Endometrial microvascular endothelial cells (primary cell): ENCODE measurements at regions not wholly inside any gene's neighbourhood (a gene's known extent, or its start where the extent isn't known, plus 50 kb on each side); places are given as distances from the start of the nearest gene placed in this dataset.

Experiments
- in situ Hi-C: cut with HindIII; loops from 2 replicates; pipeline ENCODE4 v1.10.0; 2017; ENCODE audit warnings: low sequenced_read_pairs, low pct_unique_long_range_greater_than_20kb; ENCODE audit errors: inconsistent ontology term

- in situ Hi-C loops: no loop called here
These were observed 299.7 kb upstream of the AKR1E2 start for GRCh38 chr10:4526311-4526731.

GRCh38 chr10:4525103-4525502 is 300.9 kb upstream of the AKR1E2 start:
- in situ Hi-C loops: no loop called here

- in situ Hi-C loops: no loop called here
These were observed 303.6 kb upstream of the AKR1E2 start for GRCh38 chr10:4522296-4523000.

GRCh38 chr10:4519658-4520402 is 306.2 kb upstream of the AKR1E2 start:
- in situ Hi-C loops: no loop called here

- in situ Hi-C loops: no loop called here
These were observed 308.3 kb upstream of the AKR1E2 start for GRCh38 chr10:4517746-4518145.

GRCh38 chr10:4515721-4516120 is 310.3 kb upstream of the AKR1E2 start:
- in situ Hi-C loops: no loop called here

GRCh38 chr10:4514445-4515108 is 311.4 kb upstream of the AKR1E2 start:
- in situ Hi-C loops: no loop called here

GRCh38 chr10:4512671-4513240 is 313.3 kb upstream of the AKR1E2 start:
- in situ Hi-C loops: no loop called here

- in situ Hi-C loops: no loop called here
These were observed 313.8 kb upstream of the AKR1E2 start for GRCh38 chr10:4512196-4512595.

GRCh38 chr10:4511509-4511908 is 314.5 kb upstream of the AKR1E2 start:
- in situ Hi-C loops: no loop called here

- in situ Hi-C loops: no loop called here
These were observed 316.6 kb upstream of the AKR1E2 start for GRCh38 chr10:4509405-4509804.

GRCh38 chr10:4506095-4506494 is 319.9 kb upstream of the AKR1E2 start:
- in situ Hi-C loops: no loop called here

- in situ Hi-C loops: no loop called here
These were observed 321.5 kb upstream of the AKR1E2 start for GRCh38 chr10:4504550-4504949.

GRCh38 chr10:4503076-4503475 is 322.9 kb upstream of the AKR1E2 start:
- in situ Hi-C loops: no loop called here

- in situ Hi-C loops: no loop called here
These were observed 324.7 kb upstream of the AKR1E2 start for GRCh38 chr10:4501306-4501705.

GRCh38 chr10:4498711-4499251 is 327.2 kb upstream of the AKR1E2 start:
- in situ Hi-C loops: no loop called here

GRCh38 chr10:4494551-4494950 is 331.5 kb upstream of the AKR1E2 start:
- in situ Hi-C loops: no loop called here

- in situ Hi-C loops: no loop called here
These were observed 333.8 kb upstream of the AKR1E2 start for GRCh38 chr10:4492202-4492601.

GRCh38 chr10:4488904-4489303 is 337.1 kb upstream of the AKR1E2 start:
- in situ Hi-C loops: no loop called here
